ENCODE measurements at regions not wholly inside any gene's neighbourhood (a gene's known extent, or its start where the extent isn't known, plus 50 kb on each side); places are given as distances from the start of the nearest gene placed in this dataset.

DNA sequence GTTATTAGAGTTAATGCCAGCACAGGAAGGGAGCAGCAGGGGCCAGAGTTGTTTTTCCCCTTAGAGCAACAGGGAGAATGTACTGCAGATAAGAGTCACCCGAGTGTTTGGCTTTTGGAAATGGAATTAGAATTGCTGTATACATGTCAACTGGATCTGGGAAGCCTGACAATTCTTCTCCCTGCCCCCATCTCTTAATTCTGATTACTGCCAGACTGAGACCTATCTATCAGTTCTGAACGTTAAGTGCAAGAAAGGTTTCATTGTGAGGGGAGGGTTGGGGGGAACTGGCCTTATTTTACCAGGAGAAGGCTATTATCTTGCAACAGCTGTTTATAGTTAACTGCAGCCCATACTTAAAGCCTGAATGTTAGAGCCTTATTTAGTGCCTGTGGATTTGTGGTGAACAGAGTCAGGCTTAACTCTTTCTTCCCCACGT lies 424.5 kb upstream of the CDH11 start:
- no peaks in the 10 kb centered on the region for H3K36me3 ChIP-seq
- peak in 1 of 2 donors; percentile 57 for DNase-seq
- WGBS, 5 donors: 0 to 8% (median 4%) methylated on average over 3 of the region's 3 CpGs
- no peak overlapping the region for H3K4me3 ChIP-seq
- peaks cover 0 to 12% (median 6%) of the 10 kb centered on the region in 4 donors for H3K4me1 ChIP-seq
- TF ChIP-seq POLR2A (IDR thresholded peaks at IDR 0.05) (no peak), POLR2AphosphoS5 (IDR thresholded peaks at IDR 0.05) (no peak)
- H3K27ac ChIP-seq: no peak overlapping the region
- no peaks in the 10 kb centered on the region for H3K27me3 ChIP-seq
- intact Hi-C loops (cut with DNase I; ENCODE audit: low total_unique reads): no loop called here
- H3K9me3 ChIP-seq: peaks cover 0 to 9% (median 3%) of the 10 kb centered on the region in 4 donors

DNA sequence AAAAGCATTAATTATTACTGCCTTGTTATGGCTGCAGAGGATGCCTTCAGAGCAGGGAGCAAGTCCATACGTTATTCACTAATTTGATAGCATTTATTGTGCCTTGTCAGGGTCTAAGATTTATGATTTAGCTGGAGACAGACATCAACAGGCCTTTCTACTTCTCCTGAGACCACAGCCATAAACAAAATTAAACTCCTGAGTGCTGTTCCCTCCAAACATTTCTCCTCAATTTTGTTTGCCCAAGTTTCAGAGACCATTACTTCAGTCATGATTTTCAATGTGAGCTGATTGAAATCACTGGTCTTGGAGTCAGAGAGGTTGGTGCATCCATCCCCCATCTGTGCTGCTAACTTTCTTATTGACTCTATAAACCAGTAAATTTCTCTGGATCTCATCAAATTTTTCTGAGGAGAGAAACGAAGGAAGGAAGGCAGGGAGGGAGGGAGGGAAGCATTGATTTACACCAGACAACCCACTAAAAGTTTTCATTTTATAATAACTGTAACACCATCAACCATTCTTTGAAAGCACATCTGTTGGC lies 423.6 kb upstream of the CDH11 start:
- no peak for DNase-seq
- Histone ChIP-seq H3K36me3 (no peaks in the 10 kb centered on the region), H3K27ac (no peak overlapping the region), H3K4me1 (peaks cover 0 to 12% (median 6%) of the 10 kb centered on the region in 4 donors), H3K4me3 (no peak overlapping the region), H3K9me3 (no peaks in the 10 kb centered on the region), H3K27me3 (no peaks in the 10 kb centered on the region)
- WGBS, 5 donors: 39 to 62% (median 43%) methylated on average over 2 of the region's 2 CpGs
- intact Hi-C loops (cut with DNase I; ENCODE audit: low total_unique reads): no loop called here
- TF ChIP-seq POLR2A (IDR thresholded peaks at IDR 0.05) (no peak), POLR2AphosphoS5 (IDR thresholded peaks at IDR 0.05) (no peak), CTCF (IDR thresholded peaks at IDR 0.05) (no peak), EP300 (IDR thresholded peaks at IDR 0.05) (no peak)

- no peaks in the 10 kb centered on the region for H3K27me3 ChIP-seq
- H3K27ac ChIP-seq: no peak overlapping the region
- 78 to 82% (median 80%) methylated on average over 5 of the region's 5 CpGs for WGBS, 5 donors
- H3K4me1 ChIP-seq: peaks cover 0 to 12% (median 6%) of the 10 kb centered on the region in 4 donors
- H3K9me3 ChIP-seq: no peaks in the 10 kb centered on the region
- no peaks in the 10 kb centered on the region for H3K36me3 ChIP-seq
- no peak for TF ChIP-seq CTCF (IDR thresholded peaks at IDR 0.05)
- TF ChIP-seq POLR2AphosphoS5 (IDR thresholded peaks at IDR 0.05): no peak
- TF ChIP-seq POLR2A (IDR thresholded peaks at IDR 0.05): no peak
- TF ChIP-seq EP300 (IDR thresholded peaks at IDR 0.05): no peak
- no peak overlapping the region for H3K4me3 ChIP-seq
- DNase-seq: no peak
- intact Hi-C loops (cut with DNase I; ENCODE audit: low total_unique reads): no loop called here
Observed at GRCh38 chr16:65543781-65544740, 422.2 kb upstream of the CDH11 start.

DNA sequence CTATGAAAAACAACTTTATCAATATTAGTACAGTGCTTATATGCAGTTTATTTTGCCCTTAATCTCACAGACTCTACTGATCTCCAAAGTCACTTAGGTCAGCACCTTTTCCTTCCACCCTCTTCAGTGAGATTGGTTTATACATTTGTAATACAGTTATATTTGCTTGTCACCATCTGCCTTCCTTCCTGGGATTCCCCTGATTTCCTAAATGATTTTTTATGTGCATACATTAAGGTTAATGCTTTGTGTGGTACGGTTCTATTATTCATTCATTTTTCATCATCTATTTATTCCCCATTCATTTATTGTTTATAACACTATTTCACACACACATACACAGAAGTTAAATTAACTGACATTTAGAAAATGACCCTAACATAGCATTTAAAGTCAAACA lies 419.8 kb upstream of the CDH11 start:
- no peak overlapping the region for H3K27ac ChIP-seq
- intact Hi-C loops (cut with DNase I; ENCODE audit: low total_unique reads): no loop called here
- WGBS, 5 donors: 89 to 98% (median 95%) methylated on average over 1 of the region's 1 CpG
- no peaks in the 10 kb centered on the region for H3K27me3 ChIP-seq
- H3K9me3 ChIP-seq: no peaks in the 10 kb centered on the region
- no peak overlapping the region for H3K4me3 ChIP-seq
- TF ChIP-seq CTCF (IDR thresholded peaks at IDR 0.05): no peak
- no peak for TF ChIP-seq POLR2A (IDR thresholded peaks at IDR 0.05)
- no peak for TF ChIP-seq POLR2AphosphoS5 (IDR thresholded peaks at IDR 0.05)
- TF ChIP-seq EP300 (IDR thresholded peaks at IDR 0.05): no peak
- no peak for DNase-seq
- H3K4me1 ChIP-seq: peaks cover 0 to 10% (median 4%) of the 10 kb centered on the region in 4 donors
- H3K36me3 ChIP-seq: no peaks in the 10 kb centered on the region
